NB4 (cell line): ENCODE measurements at regions not wholly inside any gene's neighbourhood (a gene's known extent, or its start where the extent isn't known, plus 50 kb on each side); places are given as distances from the start of the nearest gene placed in this dataset.

ENCODE experiments used
- DNase-seq: peaks from one replicate; pipeline ENCODE4 v3.0.0; 2010; ENCODE audit warnings: low read depth
- H3K4me3 ChIP-seq: one replicate; pipeline ENCODE4 v1.5.1; 2011; ENCODE audit warnings: mild to moderate bottlenecking, low read depth, low read length, moderate library complexity
- MYC ChIP-seq: IDR thresholded peaks from 2 replicates; pipeline ENCODE4 v1.6.1; 2011; ENCODE audit warnings: low read depth, low read length
- POLR2A ChIP-seq: IDR thresholded peaks from 2 replicates; pipeline ENCODE4 v1.6.1; 2011; ENCODE audit warnings: mild to moderate bottlenecking; ENCODE audit not compliant: insufficient read length; ENCODE audit errors: extremely low read depth
- TF ChIP-seq, protein P1 (sequence below): IDR thresholded peaks from one replicate; pipeline ENCODE4 v1.5.1; 2012; ENCODE audit warnings: low read depth, low read length
- TF ChIP-seq, protein P2 (sequence below): IDR thresholded peaks from 2 replicates; pipeline ENCODE4 v1.6.1; 2011; ENCODE audit warnings: low read depth, low read length

DNA sequence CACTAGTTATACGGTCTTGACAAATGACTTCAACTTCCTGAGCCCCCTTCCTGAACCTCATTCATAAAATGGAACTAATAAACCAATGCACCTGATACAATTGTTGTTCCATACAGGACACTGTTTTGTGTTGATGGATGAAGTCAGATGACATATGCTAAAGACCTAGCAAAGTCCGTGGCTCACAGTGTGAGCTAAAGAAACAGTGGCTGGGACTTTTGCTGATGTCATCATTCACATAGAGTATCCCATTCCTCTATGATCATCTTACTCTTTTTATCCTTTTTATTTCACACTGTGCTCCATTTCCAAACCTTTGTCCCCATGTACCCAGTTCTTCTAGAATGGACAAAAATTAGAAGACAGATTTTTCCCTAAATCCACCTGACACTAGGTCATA, 83.7 kb upstream of the KAZN start:
- no peak for DNase-seq
- no peak for TF ChIP-seq MYC
- TF ChIP-seq, protein P1, sequence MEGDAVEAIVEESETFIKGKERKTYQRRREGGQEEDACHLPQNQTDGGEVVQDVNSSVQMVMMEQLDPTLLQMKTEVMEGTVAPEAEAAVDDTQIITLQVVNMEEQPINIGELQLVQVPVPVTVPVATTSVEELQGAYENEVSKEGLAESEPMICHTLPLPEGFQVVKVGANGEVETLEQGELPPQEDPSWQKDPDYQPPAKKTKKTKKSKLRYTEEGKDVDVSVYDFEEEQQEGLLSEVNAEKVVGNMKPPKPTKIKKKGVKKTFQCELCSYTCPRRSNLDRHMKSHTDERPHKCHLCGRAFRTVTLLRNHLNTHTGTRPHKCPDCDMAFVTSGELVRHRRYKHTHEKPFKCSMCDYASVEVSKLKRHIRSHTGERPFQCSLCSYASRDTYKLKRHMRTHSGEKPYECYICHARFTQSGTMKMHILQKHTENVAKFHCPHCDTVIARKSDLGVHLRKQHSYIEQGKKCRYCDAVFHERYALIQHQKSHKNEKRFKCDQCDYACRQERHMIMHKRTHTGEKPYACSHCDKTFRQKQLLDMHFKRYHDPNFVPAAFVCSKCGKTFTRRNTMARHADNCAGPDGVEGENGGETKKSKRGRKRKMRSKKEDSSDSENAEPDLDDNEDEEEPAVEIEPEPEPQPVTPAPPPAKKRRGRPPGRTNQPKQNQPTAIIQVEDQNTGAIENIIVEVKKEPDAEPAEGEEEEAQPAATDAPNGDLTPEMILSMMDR: no peak
- TF ChIP-seq POLR2A: no peak
- TF ChIP-seq, protein P2, sequence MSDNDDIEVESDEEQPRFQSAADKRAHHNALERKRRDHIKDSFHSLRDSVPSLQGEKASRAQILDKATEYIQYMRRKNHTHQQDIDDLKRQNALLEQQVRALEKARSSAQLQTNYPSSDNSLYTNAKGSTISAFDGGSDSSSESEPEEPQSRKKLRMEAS: no peak
- no peak overlapping the region for H3K4me3 ChIP-seq

DNA sequence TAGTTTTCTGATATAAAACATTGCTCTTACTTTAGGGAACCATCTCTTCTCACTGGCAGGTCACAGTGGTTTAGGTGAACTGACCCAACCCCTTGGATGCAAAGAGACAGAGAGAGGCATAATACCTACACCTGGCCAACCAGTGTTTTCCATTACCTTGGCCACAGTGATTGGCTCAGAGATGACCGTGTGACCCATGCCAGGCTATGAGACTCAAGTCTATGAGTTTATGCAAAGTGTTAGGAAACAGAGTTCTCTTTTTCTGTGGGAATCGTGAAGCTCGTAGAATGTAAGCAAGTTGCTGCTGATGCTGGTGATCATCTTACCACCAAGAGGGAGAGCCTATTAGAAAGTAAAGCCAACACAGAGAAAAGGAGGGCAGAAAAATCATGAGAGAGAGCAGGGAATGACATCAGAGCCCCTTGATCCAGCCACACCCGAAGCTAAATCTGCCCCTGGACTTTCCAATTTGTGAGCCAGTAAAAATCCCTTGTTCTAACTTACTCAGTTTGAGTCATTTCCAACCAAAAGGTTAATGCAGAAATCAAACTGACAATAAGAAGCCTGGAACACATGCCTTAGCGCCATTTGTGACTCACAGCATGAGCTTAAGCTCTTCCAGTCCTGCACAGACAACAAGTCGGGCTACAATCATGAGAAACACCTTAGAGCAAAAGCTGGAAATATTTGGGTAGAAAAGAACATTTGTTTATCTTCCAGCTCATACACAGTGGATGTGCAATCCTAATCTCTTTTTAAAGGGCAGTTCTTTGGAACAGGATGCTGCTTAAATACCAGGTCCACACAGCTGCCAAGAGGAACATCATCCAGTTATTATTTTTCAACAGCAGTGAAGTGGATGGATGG, 81.3 kb upstream of the KAZN start:
- no peak for DNase-seq
- no peak overlapping the region for H3K4me3 ChIP-seq
- TF ChIP-seq MYC (no peak), POLR2A (no peak)
- TF ChIP-seq, protein P2: no peak
- TF ChIP-seq, protein P1: no peak

DNA sequence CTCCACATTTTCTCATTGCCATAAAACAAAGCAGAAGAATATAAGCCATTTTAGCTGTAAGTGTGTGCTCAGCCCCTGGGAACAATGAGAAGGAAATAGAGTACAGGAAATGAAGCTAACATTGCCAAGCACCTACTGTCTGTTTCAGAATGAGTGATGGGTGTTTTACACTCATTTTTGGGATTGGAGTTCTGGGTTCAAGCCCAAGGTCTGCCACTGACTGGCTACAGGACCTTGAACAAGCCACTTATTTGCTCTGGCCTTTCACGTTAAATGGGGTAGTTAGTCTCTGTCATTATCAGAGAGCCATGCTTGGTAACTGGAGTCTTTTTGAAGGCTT, 80.7 kb upstream of the KAZN start:
- H3K4me3 ChIP-seq: no peak overlapping the region
- DNase-seq: no peak
- TF ChIP-seq POLR2A (no peak), MYC (no peak)

DNA sequence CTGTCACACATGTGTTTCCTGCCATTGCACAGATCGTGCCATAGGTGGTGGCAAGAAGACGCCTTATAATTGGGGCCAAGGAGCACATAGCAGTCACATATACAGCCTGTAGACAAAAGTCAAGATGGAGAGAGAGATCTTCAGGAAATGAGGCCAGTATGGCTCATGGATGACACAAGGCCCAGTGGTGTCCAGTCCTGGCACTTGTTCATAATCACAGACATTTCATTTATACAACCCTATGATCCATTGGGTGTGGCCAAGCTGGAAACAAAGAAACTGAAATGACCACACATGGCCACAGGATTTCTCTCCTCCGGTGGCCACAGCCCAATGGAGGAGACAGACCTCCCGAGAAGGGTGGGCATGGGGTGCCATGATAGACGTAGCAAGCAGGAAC, 78.5 kb upstream of the KAZN start:
- no peak for TF ChIP-seq MYC
- TF ChIP-seq, protein P1: no peak
- no peak for DNase-seq
- H3K4me3 ChIP-seq: no peak overlapping the region

DNA sequence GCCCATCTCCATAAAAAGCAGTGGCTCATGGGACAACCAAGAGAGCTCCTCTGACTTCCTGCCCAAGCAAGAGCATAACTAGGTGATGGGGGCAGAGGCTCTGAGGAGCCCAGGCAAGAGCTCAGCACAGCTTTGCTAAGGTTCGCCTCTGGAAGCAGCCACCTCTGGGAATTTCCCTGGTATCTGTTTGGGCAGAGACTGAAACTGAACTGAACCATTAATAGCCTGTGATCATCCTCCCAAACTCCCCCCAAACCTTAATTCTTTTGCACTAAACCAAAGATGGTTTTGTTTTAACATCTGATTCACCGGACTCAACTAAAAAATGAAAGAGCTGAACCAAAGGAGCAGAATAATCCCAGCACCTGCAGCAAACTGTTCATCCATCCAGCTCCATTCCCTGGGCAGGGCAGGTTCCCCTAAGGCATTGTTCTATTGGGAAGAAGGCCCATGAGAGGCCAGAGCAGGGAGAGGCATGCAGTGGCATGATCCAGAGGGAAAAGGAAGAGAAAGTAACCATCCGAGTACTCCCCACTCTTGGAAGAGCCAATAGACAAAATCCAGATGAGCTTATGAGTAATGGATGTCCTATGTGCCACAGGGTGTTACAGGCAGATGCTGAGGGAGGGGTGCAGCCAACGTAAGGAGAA, 77.8 kb upstream of the KAZN start:
- TF ChIP-seq POLR2A (no peak), MYC (no peak)
- TF ChIP-seq, protein P2: no peak
- DNase-seq: no peak
- no peak overlapping the region for H3K4me3 ChIP-seq

DNA sequence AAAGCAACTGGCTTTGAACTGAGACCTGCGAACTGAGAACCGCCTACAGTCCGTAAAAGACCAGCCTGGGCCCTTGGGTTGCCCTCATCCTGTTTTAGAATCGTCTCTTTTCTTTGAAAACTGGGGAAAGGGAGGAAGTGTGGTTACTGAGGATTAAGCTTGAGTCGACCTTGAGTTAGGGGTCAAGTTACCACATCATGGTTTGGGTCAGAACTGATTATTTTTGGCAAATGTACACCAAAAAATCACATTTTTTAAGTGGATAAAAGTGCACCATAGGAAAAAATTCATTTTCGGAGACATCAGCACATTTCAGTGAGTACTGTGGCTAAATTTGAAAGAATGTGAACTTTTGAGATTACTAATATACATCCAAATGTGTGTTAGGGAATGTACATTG, 76.9 kb upstream of the KAZN start:
- DNase-seq: no peak
- TF ChIP-seq, protein P2: no peak
- no peak for TF ChIP-seq POLR2A
- TF ChIP-seq, protein P1: no peak
- no peak for TF ChIP-seq MYC

More for the DNA sequence above, 76.9 kb upstream of the KAZN start:
- no peak overlapping the region for H3K4me3 ChIP-seq
